Right lobe of liver (tissue), 6 donors: ENCODE measurements at regions not wholly inside any gene's neighbourhood (a gene's known extent, or its start where the extent isn't known, plus 50 kb on each side); places are given as distances from the start of the nearest gene placed in this dataset.
A peak's percentile ranks its signal among the peaks of the same experiment; 100 is the strongest.

ENCODE experiments used
- ATAC-seq, 4 donors: fragments of 200-7000 bp; cut with Tn5 transposase; one replicate each; pipeline ENCODE4 v1.9.1; 2020; ENCODE audit warnings: mild to moderate bottlenecking in 4 of 4, moderate library complexity in 4 of 4
- DNase-seq, 3 donors: peaks; one replicate each; pipeline ENCODE4 v3.0.0-alpha.2; 2020
- H3K27ac ChIP-seq, 3 donors: fragments of 200-600 bp; one replicate each; pipeline ENCODE4 v1.8.0; 2022
- H3K27me3 ChIP-seq, 2 donors: fragments of 200-600 bp; one replicate each; pipeline ENCODE4 v1.8.0; 2022
- H3K36me3 ChIP-seq, 4 donors: fragments of 200-600 bp; sonication (generic) in 1 of 4; one replicate each; pipeline versions ENCODE4 v1.5.1 to v1.8.0; 2017 to 2022; ENCODE audit warnings: control low read depth in 1 of 4
- H3K4me1 ChIP-seq, 4 donors: fragments of 200-600 bp; sonication (generic) in 1 of 4; one replicate each; pipeline versions ENCODE4 v1.5.1 to v1.8.0; 2017 to 2022; ENCODE audit warnings: control low read depth in 1 of 4
- H3K4me3 ChIP-seq, 3 donors: fragments of 200-600 bp; one replicate each; pipeline ENCODE4 v1.8.0; 2022
- H3K9me3 ChIP-seq, 4 donors: fragments of 200-600 bp; sonication (generic) in 1 of 4; one replicate each; pipeline versions ENCODE4 v1.5.1 to v1.8.0; 2017 to 2022; ENCODE audit warnings: control low read depth in 1 of 4
- POLR2A ChIP-seq: fragments of 450-650 bp; IDR thresholded peaks from one replicate; pipeline ENCODE4 v1.6.1; 2017; ENCODE audit warnings: antibody characterized with exemption, mild to moderate bottlenecking
- WGBS: methylation state at CpG from one replicate; pipeline ENCODE4 v1.1.6; 2018; ENCODE audit warnings: low coverage, low lambda C conversion rate; ENCODE audit not compliant: insufficient coverage; ENCODE audit errors: missing lambda C conversion rate; 5-methylcytosine and 5-hydroxymethylcytosine counted together
- intact Hi-C, 2 donors: fragments of 100-400 bp; cut with DNase I; formaldehyde crosslinking; loops; one replicate each; pipeline versions ENCODE4 v1.11.2 to v1.14.1; 2022
- TF ChIP-seq, protein P1 (sequence below), 4 donors: fragments of 200-600 bp in 3 of 4; fragments of 450-650 bp in 1 of 4; IDR thresholded peaks; one replicate each; pipeline versions ENCODE4 v1.5.1 to v1.8.0; 2016 to 2022; ENCODE audit warnings: antibody characterized with exemption in 4 of 4, mild to moderate bottlenecking in 2 of 4
- donor health status: DM: no; HTN: yes; CAD: no.
- donor health status: DM: no; HTN: no; CAD: no.
- donor health status: DM: no; HTN: no; CAD: no.
- donor health status: DM: no; HTN: yes; CAD: no.
- donor health status: DM: no; HTN: yes; CAD: no.

DNA sequence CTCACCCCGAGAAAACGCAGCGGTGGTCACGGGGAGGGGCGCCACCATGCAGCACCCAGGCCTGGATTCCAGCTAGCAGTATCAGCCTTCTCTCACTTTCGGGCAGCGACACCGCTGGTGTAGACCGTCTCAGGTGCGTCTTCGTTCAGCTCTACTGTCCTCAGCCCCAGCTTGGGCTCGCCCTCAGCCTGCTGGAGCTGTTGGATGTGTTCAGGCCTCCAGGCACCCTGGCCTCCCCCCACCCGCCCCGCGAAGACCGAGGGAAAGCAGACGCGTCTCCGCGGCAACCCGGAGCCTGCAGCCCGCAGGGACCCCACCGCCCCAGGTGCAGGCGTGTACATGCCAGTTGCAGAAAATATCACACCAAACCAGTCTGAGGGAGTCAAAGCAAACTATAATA, 60.8 kb upstream of the CARMIL1 start:
- DNase-seq (no peak), ATAC-seq (no peak)
- WGBS, result no CpG with 5 or more reads among the region's 24 CpGs
- Histone ChIP-seq H3K36me3 (no peaks in the 10 kb centered on the region), H3K9me3 (no peaks in the 10 kb centered on the region), H3K27ac (no peak overlapping the region), H3K4me3 (no peak overlapping the region), H3K4me1 (peaks cover 0 to 9% (median 0%) of the 10 kb centered on the region in 4 donors), H3K27me3 (no peaks in the 10 kb centered on the region)
- TF ChIP-seq, protein P1, sequence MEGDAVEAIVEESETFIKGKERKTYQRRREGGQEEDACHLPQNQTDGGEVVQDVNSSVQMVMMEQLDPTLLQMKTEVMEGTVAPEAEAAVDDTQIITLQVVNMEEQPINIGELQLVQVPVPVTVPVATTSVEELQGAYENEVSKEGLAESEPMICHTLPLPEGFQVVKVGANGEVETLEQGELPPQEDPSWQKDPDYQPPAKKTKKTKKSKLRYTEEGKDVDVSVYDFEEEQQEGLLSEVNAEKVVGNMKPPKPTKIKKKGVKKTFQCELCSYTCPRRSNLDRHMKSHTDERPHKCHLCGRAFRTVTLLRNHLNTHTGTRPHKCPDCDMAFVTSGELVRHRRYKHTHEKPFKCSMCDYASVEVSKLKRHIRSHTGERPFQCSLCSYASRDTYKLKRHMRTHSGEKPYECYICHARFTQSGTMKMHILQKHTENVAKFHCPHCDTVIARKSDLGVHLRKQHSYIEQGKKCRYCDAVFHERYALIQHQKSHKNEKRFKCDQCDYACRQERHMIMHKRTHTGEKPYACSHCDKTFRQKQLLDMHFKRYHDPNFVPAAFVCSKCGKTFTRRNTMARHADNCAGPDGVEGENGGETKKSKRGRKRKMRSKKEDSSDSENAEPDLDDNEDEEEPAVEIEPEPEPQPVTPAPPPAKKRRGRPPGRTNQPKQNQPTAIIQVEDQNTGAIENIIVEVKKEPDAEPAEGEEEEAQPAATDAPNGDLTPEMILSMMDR (IDR thresholded peaks at IDR 0.05), result no peak
- TF ChIP-seq POLR2A, result no peak
- intact Hi-C loops, result no loop called here

DNA sequence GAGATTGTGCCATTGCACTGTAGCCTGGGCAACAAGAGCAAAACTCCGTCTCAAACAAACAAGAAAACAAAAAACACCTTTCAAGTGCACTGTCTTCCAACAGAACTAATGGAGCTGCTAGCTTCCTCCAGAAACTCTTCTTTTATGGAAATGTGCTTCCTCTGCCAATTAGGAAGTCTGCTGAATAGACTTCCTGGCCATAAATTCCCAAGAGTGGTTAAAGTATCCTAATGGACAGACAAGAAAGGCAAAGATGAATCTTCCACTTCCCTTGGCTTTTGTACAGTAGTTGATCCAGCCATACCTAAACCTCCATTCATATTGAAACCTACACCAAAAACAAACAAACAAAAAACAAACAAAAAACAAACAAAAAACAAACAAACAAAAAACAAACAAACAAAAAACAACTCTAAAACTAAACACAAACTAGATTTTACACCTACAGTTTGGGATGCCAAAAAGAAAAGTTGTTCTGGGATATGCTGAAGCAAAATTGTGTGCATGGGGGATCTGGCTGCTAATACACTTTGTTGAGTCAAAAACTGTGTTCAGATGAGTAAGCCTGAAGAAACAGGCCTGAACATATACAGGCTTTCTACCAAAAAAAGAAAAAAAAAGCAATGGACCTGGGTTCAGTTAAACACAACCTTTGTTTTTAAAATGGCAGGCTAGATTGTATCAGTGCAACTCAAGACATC, 59.8 kb upstream of the CARMIL1 start:
- H3K9me3 ChIP-seq, result no peaks in the 10 kb centered on the region
- intact Hi-C loops, result no loop called here
- H3K27me3 ChIP-seq, result no peaks in the 10 kb centered on the region
- H3K36me3 ChIP-seq, result no peaks in the 10 kb centered on the region
- TF ChIP-seq, protein P1 (IDR thresholded peaks at IDR 0.05), result no peak
- TF ChIP-seq POLR2A, result no peak
- H3K4me3 ChIP-seq, result no peak overlapping the region
- ATAC-seq (no peak), DNase-seq (no peak)
- H3K4me1 ChIP-seq, result peaks cover 0 to 9% (median 0%) of the 10 kb centered on the region in 4 donors
- 0% methylated on average over 1 of the region's 1 CpG for WGBS
- H3K27ac ChIP-seq, result no peak overlapping the region

DNA sequence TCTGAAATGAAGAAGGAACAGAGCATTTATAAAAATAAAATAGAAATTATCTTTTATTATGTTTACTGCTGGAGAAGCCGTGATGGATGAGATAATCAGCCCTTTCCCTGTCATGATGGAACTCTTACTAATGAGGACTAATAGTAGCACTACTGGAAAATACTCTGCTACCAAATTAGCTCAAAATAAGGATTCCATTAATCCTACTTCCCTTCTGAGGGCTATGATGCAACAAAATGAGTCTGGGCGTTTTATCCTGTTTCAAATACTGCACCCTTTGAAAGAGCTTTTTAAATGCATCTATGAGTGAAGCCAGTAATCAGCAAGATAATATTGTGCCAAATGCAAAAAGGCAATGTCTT, 59.3 kb upstream of the CARMIL1 start:
- no peak for ATAC-seq
- H3K4me1 ChIP-seq, result peaks cover 0 to 9% (median 0%) of the 10 kb centered on the region in 4 donors
- 69% methylated on average over 2 of the region's 2 CpGs for WGBS
- no peak for DNase-seq
- H3K27me3 ChIP-seq, result no peaks in the 10 kb centered on the region
- H3K4me3 ChIP-seq, result no peak overlapping the region
- TF ChIP-seq, protein P1 (IDR thresholded peaks at IDR 0.05), result no peak
- no peak for TF ChIP-seq POLR2A
- H3K27ac ChIP-seq, result no peak overlapping the region
- H3K9me3 ChIP-seq, result no peaks in the 10 kb centered on the region
- intact Hi-C loops, result no loop called here
- no peaks in the 10 kb centered on the region for H3K36me3 ChIP-seq

DNA sequence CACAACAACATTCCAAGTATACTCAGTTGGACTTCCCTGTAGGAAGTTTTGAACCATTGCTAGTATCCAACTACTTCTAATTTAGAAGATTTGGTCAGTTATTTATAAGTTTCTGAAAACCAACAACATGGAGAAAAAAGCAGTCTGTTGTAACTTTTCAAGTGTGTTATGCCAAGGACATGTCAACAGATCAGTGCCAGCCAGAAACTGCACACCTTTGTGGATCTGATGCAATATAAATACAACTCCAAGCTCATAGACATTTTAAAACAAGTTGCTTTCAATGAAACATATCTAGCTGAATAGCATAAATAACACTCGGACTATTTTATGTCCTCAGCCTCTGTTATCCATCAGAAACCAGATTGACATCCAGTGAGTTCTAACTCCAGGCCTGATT, 58.3 kb upstream of the CARMIL1 start:
- Histone ChIP-seq H3K4me3 (no peak overlapping the region), H3K27ac (peak overlapping the region in 1 of 3 donors; percentile 27), H3K9me3 (no peaks in the 10 kb centered on the region), H3K4me1 (peaks cover 0 to 9% (median 0%) of the 10 kb centered on the region in 4 donors), H3K36me3 (no peaks in the 10 kb centered on the region), H3K27me3 (no peaks in the 10 kb centered on the region)
- intact Hi-C loops, result no loop called here
- TF ChIP-seq POLR2A, result no peak
- TF ChIP-seq, protein P1 (IDR thresholded peaks at IDR 0.05), result no peak
- peak; percentile 66 to 84 (median 76) for ATAC-seq
- 27% methylated on average over 1 of the region's 1 CpG for WGBS
- DNase-seq, result no peak
